GM21367 (cell line): ENCODE measurements at regions not wholly inside any gene's neighbourhood (a gene's known extent, or its start where the extent isn't known, plus 50 kb on each side); places are given as distances from the start of the nearest gene placed in this dataset.

Experiments
- ATAC-seq: cut with Tn5 transposase; IDR thresholded peaks from one replicate; pipeline ENCODE4 v1.9.1; 2021; ENCODE audit not compliant: unreplicated experiment

- no peak for ATAC-seq
These were observed 98.1 kb upstream of the FER start for GRCh38 chr5:108649646-108650045.

DNA sequence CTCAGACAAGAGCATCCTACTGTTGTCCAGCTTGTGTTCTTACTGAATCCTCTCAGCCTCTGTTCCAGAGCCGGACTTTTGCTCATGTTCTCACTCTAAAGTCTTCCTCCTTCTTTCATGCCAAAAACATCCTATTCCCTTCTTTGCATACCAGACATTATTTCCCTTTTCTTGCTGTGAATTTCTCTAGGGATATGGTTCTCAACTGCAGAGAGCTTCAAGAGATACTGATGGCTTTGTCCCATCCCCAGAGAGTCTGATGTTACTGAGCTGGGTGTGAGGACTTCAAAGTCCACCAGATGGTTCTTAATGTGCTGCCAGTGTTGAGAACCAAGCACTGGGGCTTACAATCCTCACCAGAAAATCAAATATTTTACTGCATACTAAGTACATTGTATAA, 98.6 kb upstream of the FER start:
- ATAC-seq, result no peak

DNA sequence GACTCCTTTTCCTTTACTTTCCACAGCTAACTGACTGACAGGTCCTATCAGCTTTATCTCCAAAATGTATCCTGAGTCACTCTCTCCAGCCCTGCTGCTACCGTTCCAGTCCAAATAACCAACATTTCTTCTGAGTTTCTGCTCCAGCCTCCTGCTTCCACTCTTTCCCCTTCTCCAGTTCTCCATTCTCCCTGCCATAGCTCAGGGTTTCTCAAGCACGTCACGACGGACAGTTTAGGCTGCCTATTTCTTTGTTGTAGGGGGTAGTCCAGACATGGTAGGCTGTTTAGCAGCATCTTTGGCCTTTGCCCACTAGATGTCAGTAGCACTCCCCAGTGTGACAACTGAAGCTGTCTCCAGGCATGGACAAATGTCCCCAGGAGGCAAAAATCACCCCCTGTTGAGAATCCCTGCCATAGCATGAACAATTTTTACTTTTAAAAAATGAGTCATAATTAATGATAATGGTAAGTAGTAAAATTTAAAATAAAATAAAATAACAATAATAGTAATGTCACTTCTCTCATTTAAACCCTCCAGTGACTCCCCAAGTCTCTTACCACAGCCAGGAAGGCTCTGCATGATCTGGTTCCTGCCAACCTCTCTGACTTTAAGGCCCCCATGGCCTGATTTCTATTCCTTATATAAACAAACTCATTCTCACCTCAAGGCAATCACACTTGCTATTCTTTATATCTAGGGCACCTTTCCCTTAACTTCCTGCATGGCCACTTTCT, 105.4 kb upstream of the FER start:
- peak; percentile 99 for ATAC-seq

DNA sequence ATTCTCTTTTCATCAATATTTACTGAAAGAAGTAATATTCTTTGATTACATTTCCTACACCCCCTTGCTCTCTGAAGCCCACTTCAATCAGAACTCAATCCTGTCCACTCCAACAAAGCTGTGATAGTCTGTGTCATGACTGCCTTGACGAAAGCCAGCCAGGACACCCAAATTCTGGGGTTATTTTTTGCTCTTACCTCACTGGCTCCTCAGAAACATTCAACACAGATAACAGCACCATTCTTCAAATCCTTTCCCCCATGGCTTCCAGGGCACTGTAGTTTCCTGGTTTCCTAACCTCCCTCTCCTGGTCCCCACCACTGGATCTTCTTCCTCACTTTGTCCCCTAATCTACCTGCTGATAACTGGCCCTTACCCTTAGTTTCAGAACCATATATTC, 106.1 kb upstream of the FER start:
- ATAC-seq, result no peak

- no peak for ATAC-seq
These were observed 108.3 kb upstream of the FER start for GRCh38 chr5:108639366-108639765.

- no peak for ATAC-seq
These were observed 109.7 kb upstream of the FER start for GRCh38 chr5:108638021-108638420.

DNA sequence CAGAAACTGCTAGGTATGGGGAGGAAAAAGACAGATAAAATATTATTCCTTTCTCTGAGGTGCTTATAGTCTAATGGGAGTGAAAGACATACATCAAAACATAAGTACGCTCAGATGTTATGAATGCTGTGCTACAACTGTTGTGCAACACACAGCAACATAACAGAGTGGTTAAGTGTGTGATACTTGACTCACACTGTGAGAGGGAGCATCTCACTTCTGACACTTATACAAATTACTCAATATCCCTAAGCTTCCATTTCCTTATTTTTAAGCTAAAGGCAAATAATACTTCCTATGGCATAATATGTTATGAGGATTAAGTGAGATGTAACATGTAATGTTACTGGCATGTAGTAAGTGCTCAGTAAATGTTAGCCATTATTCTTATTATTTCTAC, 110.6 kb upstream of the FER start:
- no peak for ATAC-seq

GRCh38 chr5:108636135-108636853, 111.4 kb upstream of the FER start:
- no peak for ATAC-seq

DNA sequence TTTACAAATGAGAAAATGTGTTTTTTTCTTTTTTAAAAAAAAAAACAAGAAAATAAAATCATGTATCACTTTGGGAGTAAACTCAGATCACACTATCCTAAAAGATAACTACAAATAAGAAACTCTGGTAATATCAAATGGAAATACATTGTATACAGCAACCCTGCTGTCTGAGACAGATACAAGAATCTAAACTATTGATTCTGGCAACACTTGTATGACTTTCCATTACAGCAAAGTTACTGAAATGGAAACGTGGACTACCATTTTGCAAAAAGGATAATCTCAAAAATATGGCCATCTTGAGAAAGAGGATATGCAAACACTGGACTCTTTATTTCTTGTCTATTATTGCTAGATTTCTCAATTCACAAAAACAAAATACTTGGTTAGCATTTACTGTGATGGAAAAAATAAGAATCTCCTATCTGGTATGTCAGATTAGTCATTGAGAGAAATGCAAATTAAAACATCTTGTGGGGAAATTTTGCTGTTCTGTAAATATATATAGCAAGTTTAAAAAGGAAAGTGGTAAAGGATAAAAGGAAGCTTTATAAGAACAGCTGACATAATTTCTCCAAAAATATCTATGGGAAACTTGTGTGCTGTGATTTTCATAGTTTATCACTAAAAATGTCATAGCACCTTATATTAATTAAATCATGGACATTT, 112.9 kb upstream of the FER start:
- ATAC-seq, result peak; percentile 68

DNA sequence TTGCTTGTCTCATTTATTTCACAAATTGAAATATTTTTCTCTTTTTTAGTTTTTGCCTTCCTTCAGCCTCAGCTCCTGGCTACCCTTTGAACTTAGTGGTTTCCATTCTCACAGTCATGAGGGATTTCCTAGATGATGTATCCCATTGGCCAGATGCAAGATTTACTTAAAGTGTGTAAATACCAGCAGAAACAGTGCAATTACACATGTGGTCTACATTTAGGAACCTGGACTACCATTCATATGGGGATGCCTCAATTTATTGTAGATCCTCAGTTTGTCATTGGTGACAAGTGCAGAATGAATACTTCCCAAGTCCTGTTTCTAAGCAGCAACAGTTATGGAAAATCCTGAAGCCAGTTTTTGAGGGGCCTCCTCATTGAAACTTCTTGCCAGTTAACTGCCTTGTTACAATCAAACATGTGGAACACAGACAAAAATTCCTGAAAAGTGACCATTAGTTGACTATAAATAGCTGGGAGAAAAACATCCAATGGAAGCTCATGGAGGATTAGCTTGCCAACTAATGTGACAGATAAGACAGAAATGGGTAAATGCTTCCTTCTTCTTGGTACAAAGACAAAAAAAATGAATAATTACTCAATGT, 113.6 kb upstream of the FER start:
- ATAC-seq, result no peak

- ATAC-seq, result no peak
These were observed 117.7 kb upstream of the FER start for GRCh38 chr5:108629779-108630528.

DNA sequence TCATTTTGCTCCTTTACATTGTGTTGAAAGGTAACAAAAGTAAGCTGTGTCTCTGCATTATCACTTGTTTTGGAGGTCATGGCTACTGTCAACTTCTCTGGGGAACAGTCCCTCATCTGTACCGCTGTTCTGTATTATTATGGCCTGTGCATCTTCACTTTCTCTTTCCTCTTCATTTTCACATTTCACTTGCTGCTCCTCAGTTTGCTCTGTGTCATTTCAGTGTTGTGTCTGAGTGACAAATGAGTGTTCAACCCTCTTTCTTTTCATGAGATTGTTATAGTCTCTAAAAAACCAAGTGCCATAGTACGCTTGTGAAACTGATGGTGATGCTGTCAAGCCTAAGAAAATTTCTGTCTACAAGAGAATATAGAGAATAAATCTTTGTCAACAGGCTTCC, 122.0 kb upstream of the FER start:
- no peak for ATAC-seq

DNA sequence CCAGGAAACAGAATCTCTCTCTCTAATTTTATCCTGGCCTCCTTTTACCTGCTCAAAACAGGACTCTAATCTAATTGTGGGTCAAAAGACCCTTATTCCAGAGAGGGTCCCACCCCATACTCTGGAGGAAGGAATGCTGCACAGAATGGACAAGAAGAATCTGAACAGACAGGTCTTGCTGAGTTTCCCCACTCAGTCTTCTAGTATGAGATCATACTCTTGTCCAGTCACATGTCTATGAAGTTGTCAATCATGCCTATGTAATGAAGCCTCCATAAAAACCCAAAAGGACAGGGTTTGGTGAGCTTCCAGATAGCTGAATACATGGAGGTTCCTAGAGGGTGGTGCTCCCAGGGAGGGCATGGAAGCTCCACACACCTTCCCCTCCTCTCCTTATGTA, 123.9 kb upstream of the FER start:
- no peak for ATAC-seq

DNA sequence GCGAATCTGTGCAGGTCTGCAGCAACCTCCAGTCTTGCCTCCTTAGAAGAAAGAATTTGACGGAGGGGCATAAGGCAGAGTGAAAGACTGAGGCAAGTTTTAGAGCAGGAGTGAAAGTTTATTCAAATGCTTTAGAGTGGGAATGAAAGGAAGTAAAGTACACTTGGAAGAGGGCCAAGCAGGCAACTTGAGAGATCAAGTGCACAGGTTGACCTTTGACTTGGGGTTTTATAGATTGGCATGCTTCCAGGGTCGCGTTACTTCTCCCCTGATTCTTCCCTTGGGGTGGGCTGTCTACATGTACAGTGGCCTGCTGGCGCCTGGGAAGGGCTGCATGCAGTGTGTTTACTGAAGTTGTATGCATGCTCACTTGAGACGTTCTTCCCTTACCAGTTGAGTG, 127.2 kb upstream of the FER start:
- no peak for ATAC-seq

DNA sequence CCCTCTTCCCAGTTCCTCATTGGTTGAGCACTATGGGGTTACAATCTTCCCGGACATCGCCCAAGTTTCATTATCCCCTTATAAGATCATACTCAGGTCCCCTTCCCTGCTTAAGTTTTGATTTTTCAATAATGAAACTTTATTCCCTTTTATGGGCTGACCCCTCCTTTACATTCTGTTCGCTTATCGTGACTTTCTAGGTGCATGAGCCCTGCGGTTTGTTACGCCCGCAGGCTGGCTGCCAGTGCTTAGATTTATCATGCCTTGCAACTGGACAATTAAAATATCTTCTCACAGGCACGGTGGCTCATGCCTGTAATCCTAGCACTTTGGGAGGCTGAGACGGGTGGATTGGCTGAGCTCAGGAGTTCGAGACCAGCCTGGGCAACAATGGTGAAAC, 127.9 kb upstream of the FER start:
- no peak for ATAC-seq

DNA sequence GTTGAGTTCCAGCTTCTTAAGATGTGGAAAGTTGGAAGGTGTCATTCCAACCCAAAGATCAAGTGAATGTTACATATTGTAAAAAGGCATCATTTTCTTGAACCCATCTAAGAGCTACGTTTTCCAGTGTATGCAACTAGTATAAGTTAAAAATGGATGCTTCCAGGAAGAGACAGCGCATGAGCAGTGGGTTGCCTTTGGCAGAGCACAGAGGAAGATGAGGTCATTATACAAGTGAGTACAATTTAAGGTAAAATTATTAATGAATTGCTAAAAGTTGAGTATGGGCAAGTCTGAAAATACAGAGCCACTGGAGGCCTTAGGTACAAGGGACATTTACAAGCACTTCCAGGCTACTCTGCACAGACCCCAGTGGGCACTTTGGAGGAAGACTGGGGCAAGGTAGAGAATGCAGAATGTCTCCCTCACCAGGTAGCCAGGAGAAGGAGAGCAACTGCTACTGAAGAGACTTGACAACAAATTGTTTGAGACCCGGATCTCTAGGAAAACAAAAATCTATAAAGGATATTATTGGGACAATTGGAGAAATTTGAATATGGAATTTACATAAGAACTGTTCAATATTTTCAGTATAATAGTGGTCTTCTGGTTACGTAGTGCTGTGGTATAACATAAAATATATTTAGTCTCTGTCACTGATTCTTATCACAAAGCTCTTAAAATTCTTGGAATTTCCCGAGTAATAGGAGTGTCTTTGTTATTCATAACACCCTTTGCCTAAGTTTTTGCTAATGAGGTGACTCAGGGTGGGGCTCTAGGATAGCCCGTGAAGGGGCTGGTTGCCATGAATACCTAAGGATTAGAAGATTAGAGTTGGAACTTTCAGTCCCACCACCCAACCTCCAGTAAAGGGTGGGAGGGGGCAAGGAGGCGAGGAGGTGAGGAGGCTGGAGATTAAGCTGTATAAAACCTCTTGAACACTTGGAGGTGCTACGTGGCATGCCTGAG, 129.9 kb upstream of the FER start:
- ATAC-seq, result no peak

DNA sequence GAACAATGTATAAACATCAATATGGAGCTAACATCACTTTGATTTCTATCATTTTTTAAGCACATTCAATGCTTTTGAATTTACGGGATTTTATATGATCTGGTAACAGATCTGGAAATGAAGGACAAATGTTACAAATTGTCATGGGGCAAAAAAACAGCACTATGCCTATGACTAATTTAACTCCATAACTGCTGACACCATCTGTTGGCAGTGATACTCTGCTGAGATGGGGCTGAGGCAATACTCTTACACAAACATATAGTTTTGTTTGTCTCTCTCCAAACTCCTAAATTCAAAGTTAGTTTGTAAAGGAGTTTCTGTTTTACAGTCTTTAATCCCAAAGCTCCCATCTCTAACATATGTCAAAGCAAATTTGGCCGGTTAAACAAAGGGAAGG, 132.5 kb upstream of the FER start:
- ATAC-seq, result no peak

DNA sequence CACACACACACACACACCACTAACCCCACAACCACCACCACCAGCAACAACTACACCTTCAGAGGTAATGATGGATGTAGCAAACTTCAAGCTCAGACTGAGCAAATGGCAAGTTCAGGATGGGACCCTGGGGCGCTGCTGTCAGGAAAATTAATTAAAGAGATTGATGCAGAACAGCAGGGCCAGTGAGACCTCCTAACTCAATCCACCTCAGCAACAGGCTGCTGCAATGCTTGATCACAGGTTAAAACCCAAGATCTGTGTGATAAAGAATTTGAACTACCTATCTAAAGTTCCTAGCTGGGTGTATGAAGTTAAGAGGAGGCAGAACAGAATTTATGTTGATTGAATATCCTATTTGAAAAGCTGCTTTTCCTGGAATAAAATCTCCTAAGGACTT, 140.3 kb upstream of the FER start:
- no peak for ATAC-seq

GRCh38 chr5:108606185-108606584, 141.5 kb upstream of the FER start:
- ATAC-seq, result no peak

- no peak for ATAC-seq
These were observed 144.9 kb upstream of the FER start for GRCh38 chr5:108602830-108603229.
